SK-N-MC (cell line): ENCODE measurements at regions not wholly inside any gene's neighbourhood (a gene's known extent, or its start where the extent isn't known, plus 50 kb on each side); places are given as distances from the start of the nearest gene placed in this dataset.

Experiments used
- EZH2 ChIP-seq: fragments of 200-600 bp; sonication (generic); IDR thresholded peaks from one replicate; pipeline ENCODE4 v1.6.1; 2017; ENCODE audit warnings: antibody characterized with exemption
- POLR2AphosphoS5 ChIP-seq: IDR thresholded peaks from 2 replicates; pipeline ENCODE4 v1.6.1; 2012; ENCODE audit warnings: mild to moderate bottlenecking, low read depth, low read length, borderline replicate concordance

DNA sequence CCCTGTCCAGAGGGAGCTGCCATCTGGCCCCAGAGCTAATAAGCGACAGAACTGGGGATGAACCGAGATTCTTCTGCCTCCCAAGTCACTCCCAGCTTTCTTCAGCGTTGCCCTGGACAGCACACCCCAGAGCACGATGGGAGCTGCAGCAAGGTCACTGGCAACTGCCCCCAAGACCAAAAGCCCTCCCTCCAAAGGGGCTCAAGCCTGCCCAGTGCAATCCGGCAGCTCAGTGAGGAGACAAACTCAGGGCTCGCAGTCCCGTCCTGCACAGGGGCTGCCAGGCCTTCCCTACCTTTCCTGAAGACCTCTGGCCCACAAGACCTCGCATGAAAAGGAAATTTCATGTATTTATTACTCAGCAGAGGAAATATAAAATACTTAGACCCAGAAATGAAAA lies 174.8 kb downstream of the BCOR start:
- TF ChIP-seq POLR2AphosphoS5 (no peak), EZH2 (no peak)
